ENCODE measurements at regions not wholly inside any gene's neighbourhood (a gene's known extent, or its start where the extent isn't known, plus 50 kb on each side); places are given as distances from the start of the nearest gene placed in this dataset.

DNA sequence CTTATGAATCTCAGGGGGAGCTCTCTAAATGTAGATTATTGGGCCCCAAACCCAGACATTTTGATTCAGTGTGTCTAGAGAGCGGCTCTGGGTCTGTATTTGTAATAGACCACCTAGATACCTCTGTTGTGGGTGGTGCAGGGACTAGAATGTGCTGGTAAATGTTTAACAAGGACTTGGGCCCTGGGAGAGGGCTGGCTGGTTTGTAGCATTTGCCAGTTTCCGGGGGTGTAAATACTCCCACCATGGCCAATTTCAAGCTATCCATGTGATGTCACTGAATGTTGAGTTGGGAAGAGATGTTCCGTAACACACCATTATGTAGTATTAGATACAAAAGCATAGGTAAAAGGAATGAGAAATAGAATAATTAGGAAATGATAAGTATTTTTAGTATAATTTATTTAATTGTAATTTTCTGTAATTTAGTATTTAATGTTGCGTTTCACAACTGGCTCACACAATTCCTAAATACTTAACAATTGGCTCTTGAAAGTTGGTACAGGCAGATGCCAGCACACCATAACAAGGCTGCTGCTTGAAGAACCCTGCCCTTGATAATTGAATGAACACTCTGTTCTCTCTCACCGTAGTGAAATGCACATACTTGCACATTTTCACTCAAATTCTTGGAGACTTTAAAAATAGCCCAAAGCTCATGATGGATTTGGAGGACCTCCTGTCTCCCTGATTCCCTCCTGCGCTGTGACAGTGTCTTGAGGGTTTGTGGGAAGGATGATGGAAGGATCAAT is 359.2 kb upstream of the PROK2 start:
- H3K4me2 ChIP-seq: no peak overlapping the region
- 65% methylated on average over 6 of the region's 6 CpGs for whole genome bisulfite sequencing (ENCODE audit: missing lambda C conversion rate)
- no peak for TF ChIP-seq MYC (IDR thresholded peaks at IDR 0.05; ENCODE audit: borderline replicate concordance, low read length)
- TF ChIP-seq BHLHE40 (IDR thresholded peaks at IDR 0.05; ENCODE audit: low read depth, low read length): no peak
- TF ChIP-seq, protein P1, sequence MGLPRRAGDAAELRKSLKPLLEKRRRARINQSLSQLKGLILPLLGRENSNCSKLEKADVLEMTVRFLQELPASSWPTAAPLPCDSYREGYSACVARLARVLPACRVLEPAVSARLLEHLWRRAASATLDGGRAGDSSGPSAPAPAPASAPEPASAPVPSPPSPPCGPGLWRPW (IDR thresholded peaks at IDR 0.05): no peak
- TF ChIP-seq HOXB5 (CRISPR knock-in tag; IDR thresholded peaks at IDR 0.05): no peak
- H3K4me1 ChIP-seq: no peaks in the 10 kb centered on the region
- ChIA-PET CTCF (no interaction called here), POLR2A (no interaction called here)
- no peak for DNase-seq (ENCODE audit: low read depth in 1 of 2, low spot score in 1 of 2)
- no peak overlapping the region for H3K4me3 ChIP-seq
- no peak for FAIRE-seq
- no peaks in the 10 kb centered on the region for H3K9me3 ChIP-seq
- ATAC-seq: no peak
- no peak overlapping the region for H3K27ac ChIP-seq

GRCh38 chr3:72143322-72143721 is 358.4 kb upstream of the PROK2 start:
- ChIA-PET CTCF (interaction anchor here (1.2 to 1.5 kb wide), 2 partner anchors 10 to 21 kb away, joined by 3 to 4 read pairs; no protein-coding TSS in a partner anchor), POLR2A (interaction anchor here (0.5 kb wide), 1 partner anchor 329 kb away, joined by 3 read pairs; no protein-coding TSS in a partner anchor)
- Histone ChIP-seq H3K9me3 (no peaks in the 10 kb centered on the region), H3K4me1 (no peaks in the 10 kb centered on the region), H3K4me3 (no peak overlapping the region), H3K4me2 (no peak overlapping the region), H3K27ac (no peak overlapping the region)
- WGBS (ENCODE audit: missing lambda C conversion rate): 37% methylated on average over 7 of the region's 7 CpGs
- TF ChIP-seq SMC3 (IDR thresholded peaks at IDR 0.05) (no peak), ZNF302 (CRISPR knock-in tag; IDR thresholded peaks at IDR 0.05) (no peak), FOSL2 (IDR thresholded peaks at IDR 0.05) (no peak), FOSL2 (CRISPR knock-in tag; IDR thresholded peaks at IDR 0.05) (no peak), POLR2A (IDR thresholded peaks at IDR 0.05; ENCODE audit: low read length) (no peak), HOXA7 (CRISPR knock-in tag; IDR thresholded peaks at IDR 0.05) (no peak), RFX5 (IDR thresholded peaks at IDR 0.05) (no peak), TFCP2L1 (CRISPR knock-in tag; IDR thresholded peaks at IDR 0.05) (no peak), ESRRA (IDR thresholded peaks at IDR 0.05; ENCODE audit: borderline replicate concordance, low read length) (no peak), BHLHE40 (IDR thresholded peaks at IDR 0.05; ENCODE audit: low read depth, low read length) (no peak), TP53 (CRISPR knock-in tag; IDR thresholded peaks at IDR 0.05) (no peak), RNF2 (IDR thresholded peaks at IDR 0.05; ENCODE audit: borderline replicate concordance, low read depth) (no peak), JUNB (IDR thresholded peaks at IDR 0.05) (no peak), FOSB (CRISPR knock-in tag; IDR thresholded peaks at IDR 0.05) (no peak), HEYL (CRISPR knock-in tag; IDR thresholded peaks at IDR 0.05) (no peak), CBX8 (IDR thresholded peaks at IDR 0.05) (no peak), MAX (IDR thresholded peaks at IDR 0.05) (no peak), KDM5A (IDR thresholded peaks at IDR 0.05) (no peak), ZSCAN20 (CRISPR knock-in tag; IDR thresholded peaks at IDR 0.05) (no peak), CBX2 (IDR thresholded peaks at IDR 0.05; ENCODE audit: borderline replicate concordance, low read depth) (no peak), RAD21 (conservative IDR thresholded peaks at IDR 0.05 in 1 of 2, IDR thresholded peaks at IDR 0.05 in 1 of 2) (no peak)
- DNase-seq (ENCODE audit: low read depth in 1 of 2, low spot score in 1 of 2) (no peak), ATAC-seq (no peak), FAIRE-seq (no peak)

- H3K4me3 ChIP-seq: no peak overlapping the region
- WGBS (ENCODE audit: missing lambda C conversion rate): 91% methylated on average over 1 of the region's 1 CpG
- H3K27ac ChIP-seq: no peak overlapping the region
- TF ChIP-seq CHD2 (IDR thresholded peaks at IDR 0.05; ENCODE audit: low read length, partially characterized antibody) (no peak), PHF8 (IDR thresholded peaks at IDR 0.05; ENCODE audit: borderline replicate concordance, low read depth) (no peak), SMC3 (IDR thresholded peaks at IDR 0.05) (no peak), KDM5A (IDR thresholded peaks at IDR 0.05) (no peak), FOSB (CRISPR knock-in tag; IDR thresholded peaks at IDR 0.05) (no peak)
- FAIRE-seq (no peak), ATAC-seq (no peak), DNase-seq (ENCODE audit: low read depth in 1 of 2, low spot score in 1 of 2) (no peak)
- no peaks in the 10 kb centered on the region for H3K4me1 ChIP-seq
- no peak overlapping the region for H3K4me2 ChIP-seq
- CTCF ChIA-PET: interaction anchor here (1.5 kb wide), 1 partner anchor 19 kb away, joined by 4 read pairs; no protein-coding TSS in a partner anchor
- POLR2A ChIA-PET: interaction anchor here (0.6 kb wide), 1 partner anchor 301 kb away, joined by 3 read pairs; no protein-coding TSS in a partner anchor
- H3K9me3 ChIP-seq: no peaks in the 10 kb centered on the region
Observed at GRCh38 chr3:72142028-72142427, 357.1 kb upstream of the PROK2 start.
